Activated CD4-positive, alpha-beta T cell treated with anti-CD3 and anti-CD28 coated beads, Interleukin-2, amount 10 ng/mL, durations not matched to agents 7 days and 5 days (primary cell): ENCODE measurements at regions not wholly inside any gene's neighbourhood (a gene's known extent, or its start where the extent isn't known, plus 50 kb on each side); places are given as distances from the start of the nearest gene placed in this dataset.
"Not testable (repeated sequence)": the region's sequence is repeated elsewhere in the genome, so short reads cannot be mapped to it uniquely, and the experiment has no call there.

Experiments
- CTCF ChIA-PET: fragments of 350-600 bp; sonication (Branson Sonifier 250); formaldehyde crosslinking; loops from one replicate; lab custom pipeline; 2021; ENCODE audit warnings: antibody characterized with exemption; lab: Charles Lee
- POLR2A ChIA-PET: fragments of 350-600 bp; sonication (Branson Sonifier 250); formaldehyde crosslinking; loops from one replicate; lab custom pipeline; 2021; ENCODE audit warnings: antibody characterized with exemption; lab: Charles Lee
- DNase-seq: peaks from one replicate; pipeline ENCODE4 v3.0.0-alpha.2; 2020
- H3K27ac Mint-ChIP-seq: one replicate; pipeline ENCODE4 v1.8.0; 2021; ENCODE audit warnings: mild to moderate bottlenecking, moderate library complexity, mixed read lengths
- H3K27me3 Mint-ChIP-seq: one replicate; pipeline ENCODE4 v1.8.0; 2021; ENCODE audit warnings: mixed read lengths
- H3K36me3 Mint-ChIP-seq: one replicate; pipeline ENCODE4 v1.8.0; 2021; ENCODE audit warnings: low read depth, mixed read lengths
- H3K4me1 Mint-ChIP-seq: one replicate; pipeline ENCODE4 v1.8.0; 2021; ENCODE audit warnings: mixed read lengths
- H3K4me3 Mint-ChIP-seq: one replicate; pipeline ENCODE4 v1.8.0; 2021; ENCODE audit warnings: mild to moderate bottlenecking, moderate library complexity, mixed read lengths
- H3K9me3 Mint-ChIP-seq: one replicate; pipeline ENCODE4 v1.8.0; 2021; ENCODE audit warnings: mixed read lengths

DNA sequence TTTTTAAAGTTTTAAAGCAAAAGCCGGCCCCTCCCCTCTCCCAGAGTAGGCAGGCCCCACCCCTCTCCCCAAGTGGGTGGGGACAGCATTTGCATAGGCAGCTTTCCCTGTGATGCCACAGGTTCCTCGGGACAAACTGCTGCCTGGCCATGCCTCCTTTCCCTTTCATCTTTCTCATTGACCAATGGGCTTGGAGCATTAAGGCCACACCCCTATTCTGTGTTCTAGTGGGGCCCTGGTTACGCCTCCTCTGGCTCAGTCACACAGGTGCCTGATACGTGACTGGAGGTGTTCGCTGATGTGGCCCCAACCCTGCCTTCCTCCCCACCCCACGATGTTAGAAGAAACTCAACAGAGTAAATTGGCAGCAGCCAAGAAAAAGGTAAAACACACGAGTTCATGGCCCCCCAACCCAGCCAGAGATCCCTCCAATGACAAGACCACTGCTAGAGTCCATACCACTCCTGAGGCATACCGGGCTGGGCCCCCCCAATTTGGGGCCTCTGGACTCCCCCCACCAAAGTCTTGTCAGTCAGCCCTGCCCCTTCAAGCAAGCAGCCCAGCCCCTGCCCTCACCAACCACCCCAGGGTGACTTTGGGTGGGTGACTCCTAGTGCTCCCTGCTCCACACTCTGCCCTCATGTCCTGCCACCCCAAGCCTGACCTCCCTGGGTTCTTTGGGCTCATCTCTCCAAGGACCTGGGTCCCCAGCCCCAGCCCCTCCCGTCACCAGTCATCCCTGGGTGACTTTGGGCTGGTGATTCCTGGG lies 62.8 kb upstream of the CSPG4 start:
- DNase-seq = no peak

DNA sequence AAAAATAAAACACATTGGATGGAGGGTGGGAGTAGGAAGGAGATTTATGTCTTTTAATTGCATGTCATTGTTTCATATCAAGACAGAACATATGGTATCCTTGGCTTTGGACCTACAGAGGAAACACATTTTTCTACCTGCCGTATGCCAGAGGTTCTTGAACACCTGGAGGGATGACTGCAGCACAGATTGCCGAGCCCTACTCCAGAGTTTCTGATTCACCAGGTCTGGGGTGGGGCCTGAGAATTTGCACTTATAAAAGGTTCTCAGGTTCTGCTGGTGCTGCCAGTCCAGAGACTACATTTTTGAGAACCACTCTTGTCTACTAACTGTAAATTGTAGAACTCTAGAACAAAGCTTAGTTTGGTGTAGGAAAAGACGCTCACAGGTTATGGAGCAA lies 61.3 kb upstream of the CSPG4 start:
- H3K9me3 Mint-ChIP-seq, DNase-seq, H3K4me3 Mint-ChIP-seq, H3K27ac Mint-ChIP-seq, H3K4me1 Mint-ChIP-seq, CTCF ChIA-PET, POLR2A ChIA-PET, H3K36me3 Mint-ChIP-seq: not testable (repeated sequence)
- peaks cover 11% of the 10 kb centered on the region for H3K27me3 Mint-ChIP-seq

More for the DNA sequence above, 62.8 kb upstream of the CSPG4 start:
- Mint-ChIP-seq H3K4me1 (peaks cover 8% of the 10 kb centered on the region), H3K27me3 (peaks cover 10% of the 10 kb centered on the region), H3K36me3 (no peaks in the 10 kb centered on the region), H3K9me3 (no peaks in the 10 kb centered on the region), H3K27ac (no peak overlapping the region), H3K4me3 (no peak overlapping the region)
- POLR2A ChIA-PET = no interaction called here
- CTCF ChIA-PET = no interaction called here

DNA sequence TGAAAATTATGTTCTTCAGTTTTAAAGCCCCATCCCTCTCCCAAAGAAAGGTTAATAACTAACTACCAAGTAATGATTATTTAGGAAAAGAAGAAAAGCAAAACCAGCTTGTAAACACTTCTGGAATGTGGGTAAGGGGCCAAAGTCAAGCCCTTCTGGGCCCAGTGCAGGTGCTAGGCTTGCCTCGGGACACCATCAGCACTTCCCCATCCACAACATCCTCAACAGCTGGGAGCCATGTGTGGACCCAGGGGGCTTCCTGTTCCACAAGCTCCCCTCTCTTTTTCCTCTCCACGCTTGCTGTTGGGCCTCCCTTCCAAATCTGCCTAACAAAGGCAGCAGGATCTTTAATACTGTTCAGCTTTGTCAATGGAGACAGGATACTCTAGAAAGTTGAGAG lies 58.4 kb upstream of the CSPG4 start:
- CTCF ChIA-PET = interaction anchor here (0.7 kb wide), 1 partner anchor 592 kb away, joined by 7 read pairs; no protein-coding TSS in a partner anchor
- POLR2A ChIA-PET, H3K4me3 Mint-ChIP-seq, H3K27ac Mint-ChIP-seq, DNase-seq, H3K36me3 Mint-ChIP-seq, H3K9me3 Mint-ChIP-seq, H3K4me1 Mint-ChIP-seq, H3K27me3 Mint-ChIP-seq: not testable (repeated sequence)

DNA sequence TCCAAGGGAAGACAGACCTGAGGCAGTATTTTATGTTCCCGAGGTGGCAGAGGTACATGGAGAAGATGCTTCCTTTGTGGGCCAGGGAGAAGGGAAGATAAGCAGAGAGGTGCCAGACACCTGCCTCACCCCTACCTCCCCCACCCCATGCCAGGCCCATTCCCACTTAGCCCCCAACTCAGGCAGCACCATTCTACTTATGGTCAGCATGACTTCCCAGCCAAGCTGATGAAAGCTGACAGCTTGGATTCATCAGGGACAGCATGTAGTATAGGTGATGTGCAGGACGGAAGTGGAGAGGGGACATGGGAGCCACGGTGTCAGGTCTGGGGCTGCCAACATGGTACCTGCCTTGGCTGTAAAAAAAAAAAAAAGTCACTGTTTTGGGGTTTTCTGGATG lies 57.5 kb upstream of the CSPG4 start:
- Mint-ChIP-seq H3K27me3 (peaks cover 7% of the 10 kb centered on the region), H3K9me3 (no peaks in the 10 kb centered on the region), H3K36me3 (no peaks in the 10 kb centered on the region), H3K27ac (no peak overlapping the region), H3K4me1 (no peaks in the 10 kb centered on the region), H3K4me3 (no peak overlapping the region)
- no peak for DNase-seq
- ChIA-PET POLR2A (no interaction called here), CTCF (interaction anchor here (0.7 kb wide), 1 partner anchor 591 kb away, joined by 7 read pairs; no protein-coding TSS in a partner anchor)

DNA sequence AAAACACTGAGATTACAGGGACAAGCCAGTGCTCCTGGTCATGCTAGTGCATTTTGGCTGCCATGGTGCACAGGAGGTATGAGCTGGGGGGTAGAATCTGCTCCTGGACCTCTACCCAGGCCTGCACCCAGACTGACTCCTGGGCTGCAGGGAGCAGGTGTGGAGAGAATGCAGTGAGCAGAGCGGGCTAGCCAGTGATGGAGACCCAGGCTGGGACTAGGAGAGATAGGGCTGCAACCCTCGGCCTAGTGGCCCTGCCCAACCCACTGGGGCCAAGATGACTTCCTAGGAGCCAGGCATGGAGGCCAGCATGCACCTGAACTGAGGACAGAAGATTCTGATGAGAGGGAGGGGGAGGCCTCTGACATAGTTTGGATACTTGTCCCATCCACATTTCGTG lies 55.9 kb upstream of the CSPG4 start:
- CTCF ChIA-PET, H3K27me3 Mint-ChIP-seq, H3K27ac Mint-ChIP-seq, H3K9me3 Mint-ChIP-seq, H3K4me3 Mint-ChIP-seq, H3K4me1 Mint-ChIP-seq, H3K36me3 Mint-ChIP-seq, POLR2A ChIA-PET, DNase-seq: not testable (repeated sequence)

DNA sequence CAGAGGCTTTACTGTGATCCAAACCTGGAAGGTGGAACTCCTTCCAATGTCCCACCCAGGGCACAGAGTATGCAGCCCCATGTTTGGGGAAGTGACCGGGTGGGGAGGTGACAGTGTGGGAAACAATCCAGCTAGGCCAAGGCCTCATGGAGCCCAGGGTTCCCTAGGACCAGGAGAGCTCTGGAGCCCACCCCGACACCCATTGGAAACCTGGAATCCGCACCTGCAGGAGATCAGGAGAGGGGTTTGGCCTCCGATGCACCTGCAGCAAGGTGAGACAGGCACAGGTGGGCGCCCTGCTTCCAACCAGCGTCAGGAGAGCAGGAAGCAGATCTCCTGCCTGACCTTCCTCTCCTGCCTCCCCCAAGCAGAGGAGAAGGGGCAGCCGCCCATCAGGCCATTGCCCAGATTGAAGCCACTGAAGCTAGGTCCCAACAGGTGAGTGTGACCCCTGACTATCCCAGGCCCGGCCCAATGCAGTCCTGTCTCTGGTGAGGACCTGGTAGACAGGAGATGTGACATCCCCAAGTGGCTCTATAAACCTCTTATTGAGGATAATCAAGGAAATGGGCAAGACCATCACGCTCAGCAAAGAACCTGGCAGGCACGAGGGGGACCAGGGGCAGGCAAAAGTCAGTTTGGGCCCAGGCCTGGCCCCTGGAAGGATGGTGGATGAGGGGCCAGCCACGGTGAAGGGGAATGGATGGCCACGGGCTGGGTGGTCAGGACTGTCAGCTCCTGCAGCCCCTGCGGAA lies 53.1 kb upstream of the CSPG4 start:
- H3K36me3 Mint-ChIP-seq, DNase-seq, POLR2A ChIA-PET, H3K27ac Mint-ChIP-seq, H3K9me3 Mint-ChIP-seq, H3K4me1 Mint-ChIP-seq, H3K4me3 Mint-ChIP-seq, H3K27me3 Mint-ChIP-seq: not testable (repeated sequence)
- CTCF ChIA-PET = interaction anchor here (1.4 kb wide), 1 partner anchor 10 kb away, joined by 5 read pairs; no protein-coding TSS in a partner anchor

DNA sequence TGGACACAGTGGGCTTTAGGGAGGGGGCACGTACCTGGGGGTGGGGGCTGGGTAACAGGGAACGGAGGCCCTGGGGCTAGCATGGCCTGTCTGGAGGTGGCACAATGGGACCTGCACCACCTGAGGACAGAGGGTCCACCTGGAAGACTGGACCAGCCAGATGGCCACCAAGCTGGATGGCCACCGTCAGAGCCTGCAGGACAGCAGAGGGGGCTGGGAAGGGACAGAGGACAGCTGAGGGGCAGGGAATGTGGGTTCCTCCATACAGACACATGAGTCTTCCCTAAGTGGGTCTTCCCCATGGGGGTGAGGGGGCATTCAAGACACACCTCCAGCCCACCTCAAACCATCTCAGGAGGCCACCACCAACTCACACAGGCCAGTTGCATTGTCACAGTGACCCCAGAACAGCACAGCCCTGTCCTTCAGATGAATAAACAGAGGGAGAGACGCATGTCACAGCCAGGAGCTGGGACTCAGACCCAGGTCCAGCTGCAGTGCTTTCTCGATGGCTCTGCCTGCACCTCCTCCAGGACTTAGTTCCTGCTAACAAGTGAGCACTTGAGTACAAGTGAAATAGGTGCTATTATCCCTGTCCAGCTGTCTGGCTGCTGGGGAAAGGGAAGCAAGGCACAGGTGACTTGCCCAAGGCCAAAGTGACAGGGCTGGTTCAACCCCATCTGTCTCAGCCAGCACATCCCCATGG lies 52.4 kb upstream of the CSPG4 start:
- H3K4me3 Mint-ChIP-seq, H3K27ac Mint-ChIP-seq, POLR2A ChIA-PET, DNase-seq, H3K4me1 Mint-ChIP-seq, CTCF ChIA-PET, H3K9me3 Mint-ChIP-seq, H3K36me3 Mint-ChIP-seq, H3K27me3 Mint-ChIP-seq: not testable (repeated sequence)

DNA sequence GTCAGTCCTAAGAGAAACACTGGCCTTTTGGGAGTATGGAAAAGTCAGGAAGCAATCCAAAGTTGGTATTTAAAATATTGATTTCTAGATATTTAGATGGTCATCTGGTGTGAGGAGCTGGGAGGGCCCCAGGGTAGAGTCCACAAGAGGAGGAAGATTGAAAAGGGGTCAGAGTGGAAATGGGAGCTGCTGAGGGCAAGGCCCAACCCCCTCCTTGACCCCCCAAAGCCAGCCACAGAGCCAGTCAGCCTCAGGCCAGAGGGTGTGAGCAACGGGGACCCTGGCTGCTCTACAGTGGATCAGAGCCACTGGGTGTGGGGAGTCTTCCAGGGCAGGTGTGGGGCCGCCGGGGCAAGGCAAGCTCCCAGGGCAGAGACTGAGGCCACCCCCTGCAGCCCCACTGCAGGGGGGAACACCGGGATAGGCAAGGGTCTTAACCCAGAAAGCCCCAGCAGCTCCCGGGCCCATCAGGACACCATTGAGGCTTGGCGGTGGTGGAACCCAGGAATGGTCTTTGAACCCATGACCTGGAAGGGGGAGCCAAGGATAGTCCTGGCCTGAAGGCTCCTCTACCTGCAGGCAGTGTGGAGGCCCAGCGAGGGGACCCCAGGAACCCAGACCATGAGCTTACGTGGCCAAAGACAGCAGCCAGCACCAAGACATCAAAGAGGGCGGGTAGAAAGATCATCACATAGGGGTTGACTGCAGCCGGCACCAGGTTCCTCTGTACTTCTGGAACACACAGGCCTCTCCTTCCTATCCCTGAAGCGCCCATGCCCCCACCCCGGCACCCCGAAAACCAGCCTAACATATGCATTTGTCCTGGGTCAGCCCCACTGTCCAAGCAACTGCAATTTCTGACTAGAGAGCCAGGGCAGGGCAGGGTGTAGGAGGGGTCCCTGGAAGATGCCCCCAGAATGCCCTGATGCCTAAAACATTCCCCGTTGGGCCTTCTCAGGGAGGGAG lies 51.3 kb upstream of the CSPG4 start:
- H3K36me3 Mint-ChIP-seq, H3K27me3 Mint-ChIP-seq, POLR2A ChIA-PET, H3K4me1 Mint-ChIP-seq, DNase-seq, H3K27ac Mint-ChIP-seq, H3K4me3 Mint-ChIP-seq, H3K9me3 Mint-ChIP-seq: not testable (repeated sequence)
- CTCF ChIA-PET = interaction anchor here (0.6 to 2.6 kb wide), 3 partner anchors 12 to 1578 kb away, joined by 3 to 6 read pairs (median 4); no protein-coding TSS in a partner anchor

DNA sequence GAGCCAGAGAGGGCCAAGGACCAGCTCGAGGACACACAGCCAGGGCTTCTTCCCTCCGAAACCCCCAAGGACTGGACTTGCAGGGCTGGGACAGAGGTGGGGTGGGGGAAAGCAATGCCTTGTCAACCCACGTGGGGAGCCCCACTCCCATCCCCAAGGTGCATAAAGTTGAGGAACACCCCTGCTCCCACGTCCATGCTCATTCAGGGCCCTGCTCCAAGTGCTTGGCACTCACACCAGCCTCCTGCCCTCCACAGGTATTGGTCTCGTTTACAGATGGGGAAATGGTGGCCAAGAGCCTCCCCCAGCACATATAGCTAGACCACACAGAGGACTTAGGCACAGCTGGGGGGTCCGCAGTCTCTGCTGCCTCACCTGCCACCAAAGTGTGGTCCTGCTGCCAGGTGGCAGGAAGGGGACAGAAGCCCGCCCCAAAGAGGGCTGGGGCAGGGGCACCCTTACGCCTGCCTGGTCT lies 50.5 kb upstream of the CSPG4 start:
- Mint-ChIP-seq H3K27me3 (no peaks in the 10 kb centered on the region), H3K27ac (no peak overlapping the region), H3K36me3 (no peaks in the 10 kb centered on the region), H3K9me3 (no peaks in the 10 kb centered on the region), H3K4me3 (no peak overlapping the region), H3K4me1 (peaks cover 13% of the 10 kb centered on the region)
- ChIA-PET CTCF (interaction anchor here (2.6 kb wide), 1 partner anchor 11 kb away, joined by 6 read pairs; no protein-coding TSS in a partner anchor), POLR2A (no interaction called here)
- DNase-seq = no peak
